ENCODE measurements at regions not wholly inside any gene's neighbourhood (a gene's known extent, or its start where the extent isn't known, plus 50 kb on each side); places are given as distances from the start of the nearest gene placed in this dataset.

DNA sequence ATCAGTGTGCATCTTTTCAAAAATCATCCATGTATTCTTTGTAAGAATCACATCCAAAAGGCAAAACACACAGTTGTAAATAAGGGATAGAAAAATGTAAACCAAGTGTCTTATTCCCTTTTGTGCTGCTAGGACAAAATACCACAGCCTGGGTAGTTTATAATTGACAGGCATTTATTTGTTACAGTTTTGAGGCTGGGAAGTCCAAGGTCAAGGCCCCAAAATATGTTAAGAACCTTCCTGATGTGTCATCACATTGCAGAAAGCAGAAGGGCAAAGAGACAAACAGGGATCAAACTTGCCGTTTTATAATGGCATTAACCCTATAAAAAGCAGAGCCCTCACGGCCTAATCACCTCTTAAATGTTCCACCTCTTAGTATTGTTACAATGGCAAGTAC is 364.8 kb downstream of the MED10 start:
- TF ChIP-seq POLR2A (IDR thresholded peaks at IDR 0.05; ENCODE audit: low read length) (no peak), GATA1 (IDR thresholded peaks at IDR 0.05; ENCODE audit: low read depth, low read length) (no peak)

All from erythroblast (primary cell).